OCI-LY1 (cell line): ENCODE measurements at regions not wholly inside any gene's neighbourhood (a gene's known extent, or its start where the extent isn't known, plus 50 kb on each side); places are given as distances from the start of the nearest gene placed in this dataset.

ENCODE experiments used
- H2AFZ ChIP-seq: fragments of 200-600 bp; sonication (generic), shearing (Covaris generic); 2 replicates; pipeline ENCODE4 v1.6.0; 2014; ENCODE audit warnings: antibody characterized with exemption, mild to moderate bottlenecking, low read length
- H3F3A ChIP-seq: fragments of 200-600 bp; sonication (generic), shearing (Covaris generic); 2 replicates; pipeline ENCODE4 v1.6.0; 2014; ENCODE audit warnings: mild to moderate bottlenecking, antibody characterized with exemption, low read length, moderate library complexity; ENCODE audit not compliant: insufficient read depth
- H3K27ac ChIP-seq: fragments of 200-600 bp; sonication (generic); 2 replicates; pipeline ENCODE4 v1.5.1; 2014; ENCODE audit warnings: low read length, mixed run types, mild to moderate bottlenecking, low read depth; ENCODE audit not compliant: poor library complexity, severe bottlenecking
- H3K27me3 ChIP-seq: fragments of 200-600 bp; sonication (generic); 2 replicates; pipeline ENCODE4 v1.6.0; 2014; ENCODE audit warnings: antibody characterized with exemption, mild to moderate bottlenecking, low read length, moderate library complexity; ENCODE audit not compliant: insufficient read depth
- H3K36me3 ChIP-seq: fragments of 200-600 bp; sonication (generic); 2 replicates; pipeline ENCODE4 v1.6.1; 2014; ENCODE audit warnings: mild to moderate bottlenecking, antibody characterized with exemption, low read length, moderate library complexity, mixed read lengths; ENCODE audit not compliant: insufficient read depth
- H3K4me1 ChIP-seq: fragments of 200-600 bp; sonication (generic); 2 replicates; pipeline ENCODE4 v1.5.1; 2014; ENCODE audit warnings: mild to moderate bottlenecking, low read length, moderate library complexity; ENCODE audit not compliant: insufficient read depth, severe bottlenecking
- H3K4me2 ChIP-seq: fragments of 200-600 bp; sonication (generic), shearing (Covaris generic); 2 replicates; pipeline ENCODE4 v1.6.1; 2014; ENCODE audit warnings: low read length
- H3K4me3 ChIP-seq: fragments of 200-600 bp; sonication (generic); 2 replicates; pipeline ENCODE4 v1.5.1; 2014; ENCODE audit warnings: low read length, low read depth, mild to moderate bottlenecking, mixed read lengths; ENCODE audit not compliant: poor library complexity, severe bottlenecking
- H3K79me2 ChIP-seq: fragments of 200-600 bp; shearing (Covaris generic); 2 replicates; pipeline ENCODE4 v1.6.1; 2016; ENCODE audit warnings: mixed run types, low read length, mixed read lengths; ENCODE audit not compliant: insufficient read depth
- H3K9ac ChIP-seq: fragments of 200-600 bp; sonication (generic), shearing (Covaris generic); 2 replicates; pipeline ENCODE4 v1.6.1; 2014; ENCODE audit warnings: mild to moderate bottlenecking, low read length, mixed read lengths
- H3K9me2 ChIP-seq: fragments of 200-600 bp; sonication (generic), shearing (Covaris generic); 2 replicates; pipeline ENCODE4 v1.6.1; 2014; ENCODE audit warnings: low read depth, mild to moderate bottlenecking, low read length, mixed read lengths
- H3K9me3 ChIP-seq: fragments of 200-600 bp; shearing (Covaris generic); 2 replicates; pipeline ENCODE4 v1.6.1; 2014; ENCODE audit warnings: low read length, mixed read lengths
- H4K20me1 ChIP-seq: fragments of 200-600 bp; sonication (generic), shearing (Covaris generic); 2 replicates; pipeline ENCODE4 v1.6.0; 2016; ENCODE audit warnings: mild to moderate bottlenecking, low read length; ENCODE audit not compliant: insufficient read depth
- CTCF ChIP-seq: fragments of 200-600 bp; sonication (generic), shearing (Covaris generic); IDR thresholded peaks from 2 replicates; pipeline ENCODE4 v1.5.1; 2017; ENCODE audit warnings: mild to moderate bottlenecking, antibody characterized with exemption, low read length, moderate library complexity, mixed read lengths
- EZH2 ChIP-seq: fragments of 200-600 bp; sonication (generic), shearing (Covaris generic); IDR thresholded peaks from 2 replicates; pipeline ENCODE4 v1.8.0; 2017; ENCODE audit warnings: borderline replicate concordance, mixed run types, mild to moderate bottlenecking, antibody characterized with exemption, low read length, moderate library complexity, mixed read lengths

GRCh38 chr11:28763151-28763550 lies 655.0 kb downstream of the METTL15 start:
- no peak overlapping the region for H3K27ac ChIP-seq
- H3K9me2 ChIP-seq = no peaks in the 10 kb centered on the region
- no peaks in the 10 kb centered on the region for H3K79me2 ChIP-seq
- H3K9me3 ChIP-seq = no peaks in the 10 kb centered on the region
- H3K27me3 ChIP-seq = no peaks in the 10 kb centered on the region
- no peaks in the 10 kb centered on the region for H4K20me1 ChIP-seq
- no peaks in the 10 kb centered on the region for H3F3A ChIP-seq
- H3K36me3 ChIP-seq = no peaks in the 10 kb centered on the region
- no peak overlapping the region for H3K4me3 ChIP-seq
- no peak overlapping the region for H2AFZ ChIP-seq
- no peak overlapping the region for H3K9ac ChIP-seq
- H3K4me2 ChIP-seq = no peak overlapping the region
- H3K4me1 ChIP-seq = no peaks in the 10 kb centered on the region
- TF ChIP-seq EZH2 (no peak), CTCF (no peak)

- TF ChIP-seq EZH2 = no peak
- TF ChIP-seq CTCF = no peak
Measured at GRCh38 chr11:28760676-28761390, 652.6 kb downstream of the METTL15 start.

GRCh38 chr11:28759311-28759710 lies 651.1 kb downstream of the METTL15 start:
- H4K20me1 ChIP-seq = no peaks in the 10 kb centered on the region
- no peak overlapping the region for H3K27ac ChIP-seq
- no peaks in the 10 kb centered on the region for H3K4me1 ChIP-seq
- no peak overlapping the region for H3K9ac ChIP-seq
- H3K36me3 ChIP-seq = no peaks in the 10 kb centered on the region
- H3K27me3 ChIP-seq = no peaks in the 10 kb centered on the region
- H3F3A ChIP-seq = no peaks in the 10 kb centered on the region
- H2AFZ ChIP-seq = no peak overlapping the region
- no peaks in the 10 kb centered on the region for H3K9me3 ChIP-seq
- H3K4me3 ChIP-seq = no peak overlapping the region
- TF ChIP-seq CTCF (no peak), EZH2 (no peak)
- no peaks in the 10 kb centered on the region for H3K79me2 ChIP-seq
- H3K9me2 ChIP-seq = no peaks in the 10 kb centered on the region
- no peak overlapping the region for H3K4me2 ChIP-seq

More at GRCh38 chr11:28760676-28761390, 652.6 kb downstream of the METTL15 start:
- Histone ChIP-seq H3K4me3 (no peak overlapping the region), H3K27ac (no peak overlapping the region), H3K79me2 (no peaks in the 10 kb centered on the region), H3K4me1 (no peaks in the 10 kb centered on the region), H3K9me2 (no peaks in the 10 kb centered on the region), H4K20me1 (no peaks in the 10 kb centered on the region), H3K27me3 (no peaks in the 10 kb centered on the region), H3K4me2 (no peak overlapping the region), H2AFZ (no peak overlapping the region), H3K9ac (no peak overlapping the region), H3K36me3 (no peaks in the 10 kb centered on the region), H3F3A (no peaks in the 10 kb centered on the region), H3K9me3 (no peaks in the 10 kb centered on the region)
